GM23338 (cell line): ENCODE measurements at regions not wholly inside any gene's neighbourhood (a gene's known extent, or its start where the extent isn't known, plus 50 kb on each side); places are given as distances from the start of the nearest gene placed in this dataset.

Experiments
- CREB1 ChIP-seq: fragments of 250-450 bp; sonication (Bioruptor Pico); IDR thresholded peaks from 2 replicates; pipeline ENCODE4 v1.5.0; 2020; ENCODE audit warnings: low read depth, mild to moderate bottlenecking, moderate library complexity
- CTCF ChIP-seq, 2 experiments: fragments of 200-600 bp in 1 of 2; sonication (generic) in 1 of 2; conservative IDR thresholded peaks; 2 replicates each; pipeline versions ENCODE4 v1.5.1 to v1.6.1; 2016 to 2017; ENCODE audit warnings: antibody characterized with exemption in 2 of 2, low read depth in 2 of 2, mild to moderate bottlenecking in 2 of 2, moderate library complexity in 1 of 2
- EZH2 ChIP-seq: fragments of 200-600 bp; sonication (generic); IDR thresholded peaks from one replicate; pipeline ENCODE4 v1.8.0; 2017; ENCODE audit warnings: antibody characterized with exemption, mild to moderate bottlenecking, low read depth; ENCODE audit not compliant: unreplicated experiment
- EZH2phosphoT487 ChIP-seq: fragments of 200-600 bp; sonication (generic); IDR thresholded peaks from one replicate; pipeline ENCODE4 v1.8.1; 2018; ENCODE audit warnings: antibody characterized with exemption; ENCODE audit not compliant: unreplicated experiment
- JUNB ChIP-seq: IDR thresholded peaks from one replicate; pipeline ENCODE4 v1.6.1; 2016; ENCODE audit warnings: antibody characterized with exemption; ENCODE audit not compliant: unreplicated experiment
- NANOG ChIP-seq: IDR thresholded peaks from 2 replicates; pipeline ENCODE4 v1.6.1; 2016; ENCODE audit warnings: antibody characterized with exemption, borderline replicate concordance
- POLR2AphosphoS5 ChIP-seq: IDR thresholded peaks from 2 replicates; pipeline ENCODE4 v1.6.1; 2016; ENCODE audit warnings: antibody characterized with exemption, low read depth
- REST ChIP-seq: IDR thresholded peaks from one replicate; pipeline ENCODE4 v1.6.1; 2018; ENCODE audit warnings: antibody characterized with exemption; ENCODE audit not compliant: unreplicated experiment
- STAT1 ChIP-seq: IDR thresholded peaks from one replicate; pipeline ENCODE4 v1.6.1; 2016; ENCODE audit warnings: antibody characterized with exemption; ENCODE audit not compliant: unreplicated experiment
- ZNF114 ChIP-seq: fragments of 250-450 bp; sonication (Bioruptor Pico); IDR thresholded peaks from 2 replicates; pipeline ENCODE4 v1.5.0; 2020; ENCODE audit warnings: mild to moderate bottlenecking, moderate library complexity
- ZNF331 ChIP-seq: fragments of 250-450 bp; sonication (Bioruptor Pico); IDR thresholded peaks from 2 replicates; pipeline ENCODE4 v1.5.0; 2020; ENCODE audit warnings: low read depth, mild to moderate bottlenecking, moderate library complexity

- no peak for TF ChIP-seq CTCF (conservative IDR thresholded peaks at IDR 0.05; ENCODE audit: low read depth in 2 of 2)
- no peak for TF ChIP-seq EZH2
- no peak for TF ChIP-seq EZH2phosphoT487
- no peak for TF ChIP-seq NANOG
- no peak for TF ChIP-seq POLR2AphosphoS5
- no peak for TF ChIP-seq JUNB
- TF ChIP-seq ZNF114 (CRISPR knock-in tag) = no peak
- TF ChIP-seq REST = no peak
- TF ChIP-seq STAT1 = no peak
- TF ChIP-seq CREB1 (CRISPR knock-in tag) = no peak
- no peak for TF ChIP-seq ZNF331 (CRISPR knock-in tag)
Observed at GRCh38 chr14:27566843-27567382, 969.1 kb upstream of the NOVA1 start.
